DOHH2 (cell line): ENCODE measurements at regions not wholly inside any gene's neighbourhood (a gene's known extent, or its start where the extent isn't known, plus 50 kb on each side); places are given as distances from the start of the nearest gene placed in this dataset.
"Not testable (repeated sequence)": the region's sequence is repeated elsewhere in the genome, so short reads cannot be mapped to it uniquely, and the experiment has no call there.

Experiments used
- H3F3A ChIP-seq: fragments of 200-600 bp; sonication (generic), shearing (Covaris generic); 2 replicates; pipeline ENCODE4 v1.6.0; 2016; ENCODE audit warnings: antibody characterized with exemption, mild to moderate bottlenecking; ENCODE audit not compliant: control insufficient read depth, insufficient read depth
- H3K27ac ChIP-seq: fragments of 200-600 bp; sonication (generic); 2 replicates; pipeline ENCODE4 v1.5.1; 2014; ENCODE audit warnings: low read depth, mild to moderate bottlenecking, low read length, moderate library complexity
- H3K27me3 ChIP-seq: fragments of 200-600 bp; sonication (generic); 2 replicates; pipeline ENCODE4 v1.6.1; 2014; ENCODE audit warnings: mild to moderate bottlenecking, low read length, mixed read lengths; ENCODE audit not compliant: control insufficient read depth
- H3K36me3 ChIP-seq: fragments of 200-600 bp; sonication (generic); 2 replicates; pipeline ENCODE4 v1.6.1; 2014; ENCODE audit warnings: mild to moderate bottlenecking, low read length, moderate library complexity, mixed read lengths; ENCODE audit not compliant: control insufficient read depth
- H3K4me1 ChIP-seq: fragments of 200-600 bp; sonication (generic); 2 replicates; pipeline ENCODE4 v1.6.1; 2014; ENCODE audit warnings: mild to moderate bottlenecking, low read length, mixed read lengths; ENCODE audit not compliant: control insufficient read depth
- H3K4me2 ChIP-seq: fragments of 200-600 bp; sonication (generic); 2 replicates; pipeline ENCODE4 v1.6.0; 2014; ENCODE audit warnings: mild to moderate bottlenecking, low read length, moderate library complexity
- H3K4me3 ChIP-seq: fragments of 200-600 bp; sonication (generic); 2 replicates; pipeline ENCODE4 v1.5.1; 2014; ENCODE audit warnings: mild to moderate bottlenecking, low read length, mixed read lengths
- H3K79me2 ChIP-seq: fragments of 200-600 bp; sonication (generic); 2 replicates; pipeline ENCODE4 v1.6.1; 2014; ENCODE audit warnings: mild to moderate bottlenecking, low read length, mixed read lengths; ENCODE audit not compliant: control insufficient read depth
- H3K9me2 ChIP-seq: fragments of 200-600 bp; sonication (generic); replicated peaks from 2 replicates; pipeline ENCODE4 v1.6.1; 2014; ENCODE audit warnings: mild to moderate bottlenecking, low read length, mixed read lengths; ENCODE audit not compliant: control insufficient read depth
- H3K9me3 ChIP-seq: fragments of 200-600 bp; sonication (generic); 2 replicates; pipeline ENCODE4 v1.6.1; 2014; ENCODE audit warnings: antibody characterized with exemption, low read length, mixed read lengths; ENCODE audit not compliant: control insufficient read depth, insufficient read depth
- H4K20me1 ChIP-seq: fragments of 200-600 bp; sonication (generic); 2 replicates; pipeline ENCODE4 v1.6.0; 2014; ENCODE audit warnings: low read depth, mild to moderate bottlenecking, antibody characterized with exemption, low read length, moderate library complexity; ENCODE audit not compliant: control insufficient read depth, insufficient read depth
- EZH2phosphoT487 ChIP-seq: fragments of 200-600 bp; sonication (generic); IDR thresholded peaks from 2 replicates; pipeline ENCODE4 v1.6.1; 2017; ENCODE audit warnings: borderline replicate concordance, mild to moderate bottlenecking, antibody characterized with exemption, low read length, moderate library complexity, mixed read lengths
- TF ChIP-seq, protein P1 (sequence below): fragments of 200-600 bp; sonication (generic); IDR thresholded peaks from one replicate; pipeline ENCODE4 v1.5.1; 2014; ENCODE audit warnings: antibody characterized with exemption, mild to moderate bottlenecking, low read depth, low read length; ENCODE audit not compliant: poor library complexity, severe bottlenecking

DNA sequence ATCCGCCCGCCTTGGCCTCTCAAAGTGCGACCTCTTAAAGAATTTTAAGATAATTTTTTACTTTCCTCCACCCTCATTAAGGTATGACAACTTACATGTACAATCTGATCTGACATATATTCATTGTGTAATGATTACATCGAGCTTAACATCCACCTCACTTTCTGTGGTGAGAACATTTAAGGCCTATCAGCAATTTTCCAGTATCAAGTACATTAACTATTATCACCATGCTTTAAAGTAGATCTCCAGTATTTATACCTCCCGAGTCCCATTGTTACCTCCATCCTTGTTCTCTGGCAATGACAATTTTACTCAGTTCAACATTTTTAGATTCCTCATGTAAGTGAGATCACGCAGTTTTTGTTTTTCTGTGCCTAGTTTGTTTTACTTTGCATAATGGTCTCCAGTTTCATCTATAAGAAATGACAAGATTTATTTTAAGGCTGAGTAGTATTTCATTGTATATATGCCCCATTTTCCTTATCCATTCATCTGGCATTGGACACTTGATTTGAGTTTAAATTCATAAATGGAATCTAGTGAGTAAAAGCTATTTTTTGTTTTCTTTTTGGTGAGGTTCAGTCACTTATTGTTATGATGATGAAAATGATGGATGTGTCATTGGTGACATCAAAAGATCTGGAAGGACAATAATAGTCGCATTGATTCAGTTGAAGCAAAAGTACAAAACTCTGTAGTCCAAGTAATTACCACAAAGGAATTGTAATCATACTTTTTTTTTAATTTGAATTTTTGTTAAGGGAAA, 87.0 kb downstream of the OR2B2 start:
- Histone ChIP-seq H3K36me3 (peaks cover 4% of the 10 kb centered on the region), H4K20me1 (no peaks in the 10 kb centered on the region), H3K4me2 (peak overlapping the region; percentile 60), H3K4me3 (peak overlapping the region; percentile 89), H3K9me2 (no peaks in the 10 kb centered on the region), H3K27me3 (no peaks in the 10 kb centered on the region), H3F3A (peaks cover 36% of the 10 kb centered on the region), H3K4me1 (peaks cover 48% of the 10 kb centered on the region), H3K9me3 (no peaks in the 10 kb centered on the region), H3K79me2 (no peaks in the 10 kb centered on the region), H3K27ac (peak overlapping the region; percentile 96)
- TF ChIP-seq, protein P1, sequence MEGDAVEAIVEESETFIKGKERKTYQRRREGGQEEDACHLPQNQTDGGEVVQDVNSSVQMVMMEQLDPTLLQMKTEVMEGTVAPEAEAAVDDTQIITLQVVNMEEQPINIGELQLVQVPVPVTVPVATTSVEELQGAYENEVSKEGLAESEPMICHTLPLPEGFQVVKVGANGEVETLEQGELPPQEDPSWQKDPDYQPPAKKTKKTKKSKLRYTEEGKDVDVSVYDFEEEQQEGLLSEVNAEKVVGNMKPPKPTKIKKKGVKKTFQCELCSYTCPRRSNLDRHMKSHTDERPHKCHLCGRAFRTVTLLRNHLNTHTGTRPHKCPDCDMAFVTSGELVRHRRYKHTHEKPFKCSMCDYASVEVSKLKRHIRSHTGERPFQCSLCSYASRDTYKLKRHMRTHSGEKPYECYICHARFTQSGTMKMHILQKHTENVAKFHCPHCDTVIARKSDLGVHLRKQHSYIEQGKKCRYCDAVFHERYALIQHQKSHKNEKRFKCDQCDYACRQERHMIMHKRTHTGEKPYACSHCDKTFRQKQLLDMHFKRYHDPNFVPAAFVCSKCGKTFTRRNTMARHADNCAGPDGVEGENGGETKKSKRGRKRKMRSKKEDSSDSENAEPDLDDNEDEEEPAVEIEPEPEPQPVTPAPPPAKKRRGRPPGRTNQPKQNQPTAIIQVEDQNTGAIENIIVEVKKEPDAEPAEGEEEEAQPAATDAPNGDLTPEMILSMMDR: no peak
- TF ChIP-seq EZH2phosphoT487: no peak

DNA sequence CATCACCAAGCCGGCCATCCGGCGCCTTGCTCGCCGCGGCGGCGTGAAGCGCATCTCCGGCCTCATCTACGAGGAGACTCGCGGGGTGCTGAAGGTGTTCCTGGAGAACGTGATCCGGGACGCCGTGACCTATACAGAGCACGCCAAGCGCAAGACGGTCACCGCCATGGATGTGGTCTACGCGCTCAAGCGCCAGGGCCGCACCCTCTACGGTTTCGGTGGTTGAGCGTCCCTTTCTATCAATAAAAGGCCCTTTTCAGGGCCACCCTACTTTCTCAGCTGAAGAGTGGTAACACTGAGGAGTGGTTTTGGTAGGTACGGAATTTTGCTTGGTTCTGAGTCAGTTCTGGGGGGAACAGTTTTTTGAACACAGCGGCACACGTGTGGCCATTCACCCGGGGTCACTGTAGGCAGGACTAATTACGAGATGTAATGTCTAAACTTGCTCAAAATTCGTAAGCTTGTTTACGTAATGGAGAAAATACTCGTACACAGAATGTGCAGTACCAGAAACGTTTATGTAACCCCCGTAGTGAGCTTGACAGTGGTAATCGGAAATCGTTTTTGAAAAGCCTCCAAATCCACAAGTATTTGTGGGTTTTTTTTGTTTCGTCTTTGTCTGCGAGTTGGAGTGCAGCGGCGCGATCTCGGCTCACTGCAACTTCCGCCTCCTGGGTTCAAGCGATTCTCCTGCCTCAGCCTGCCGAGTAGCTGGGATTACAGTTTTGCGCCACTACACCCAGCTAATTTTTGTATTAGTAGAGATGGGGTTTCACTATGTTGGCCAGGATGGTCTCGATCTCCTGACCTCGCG, 87.8 kb downstream of the OR2B2 start:
- Histone ChIP-seq H3K4me3 (peak overlapping the region; percentile 89), H3K4me1 (peaks cover 48% of the 10 kb centered on the region), H3F3A (peaks cover 28% of the 10 kb centered on the region), H3K27ac (peak overlapping the region; percentile 96), H3K4me2 (peak overlapping the region; percentile 60)
- H3K9me3 ChIP-seq, H3K79me2 ChIP-seq, H3K27me3 ChIP-seq, H3K36me3 ChIP-seq, H4K20me1 ChIP-seq, H3K9me2 ChIP-seq: not testable (repeated sequence)

DNA sequence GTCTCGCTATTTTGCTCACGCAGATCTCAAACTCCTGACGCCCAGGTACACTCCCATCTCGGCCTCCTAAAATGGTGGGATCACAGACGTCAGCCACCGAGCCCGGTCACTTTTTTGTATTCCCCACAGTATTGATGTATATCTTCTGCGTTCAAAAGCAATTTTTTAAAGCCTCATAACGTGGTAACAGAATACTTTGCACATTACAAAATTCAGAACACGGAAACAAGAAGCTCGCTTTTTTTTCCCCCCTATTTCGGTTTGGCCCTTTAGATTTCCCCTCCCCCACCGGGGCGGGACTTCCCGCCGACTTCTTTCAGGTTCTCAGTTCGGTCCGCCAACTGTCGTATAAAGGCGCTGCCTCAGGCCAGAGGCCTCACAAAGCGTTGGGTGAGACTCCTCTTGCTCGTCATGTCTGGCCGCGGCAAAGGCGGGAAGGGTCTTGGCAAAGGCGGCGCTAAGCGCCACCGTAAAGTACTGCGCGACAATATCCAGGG, 88.4 kb downstream of the OR2B2 start:
- Histone ChIP-seq H3K27ac (peak overlapping the region; percentile 96), H3K4me2 (peak overlapping the region; percentile 85), H3K4me1 (peaks cover 48% of the 10 kb centered on the region), H3K4me3 (peak overlapping the region; percentile 64), H3F3A (peaks cover 22% of the 10 kb centered on the region)
- not testable (repeated sequence) for H3K9me2 ChIP-seq, H3K79me2 ChIP-seq, H4K20me1 ChIP-seq, H3K27me3 ChIP-seq, H3K36me3 ChIP-seq, H3K9me3 ChIP-seq

DNA sequence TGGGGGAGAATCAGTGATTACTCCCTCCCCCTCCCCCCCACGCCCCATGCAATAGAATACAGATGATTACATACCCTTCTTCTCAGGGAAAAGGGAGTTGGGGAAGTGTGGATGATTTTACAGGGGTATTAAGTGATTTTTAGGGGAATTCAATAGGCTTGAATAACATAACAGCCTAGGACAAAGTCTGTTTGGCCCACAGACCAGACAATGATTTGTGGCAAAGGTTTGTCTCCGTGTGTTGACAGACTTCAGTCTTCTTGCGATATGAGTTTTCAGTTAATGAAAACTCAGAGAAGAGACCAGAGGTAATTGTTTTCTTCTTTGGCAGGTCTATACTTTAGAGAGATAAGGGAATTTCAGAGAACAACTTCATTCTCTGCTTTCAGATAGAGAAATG, 95.3 kb downstream of the OR2B2 start:
- no peak for TF ChIP-seq EZH2phosphoT487
- TF ChIP-seq, protein P1: no peak
- Histone ChIP-seq H3K36me3 (no peaks in the 10 kb centered on the region), H3K4me2 (peak overlapping the region; percentile 83; the same call in 1 of the 2 replicates), H3K4me3 (no peak overlapping the region), H3K27ac (peak overlapping the region; percentile 85), H3K4me1 (peaks cover 71% of the 10 kb centered on the region), H3K9me3 (no peaks in the 10 kb centered on the region), H3K9me2 (no peaks in the 10 kb centered on the region), H3K27me3 (no peaks in the 10 kb centered on the region), H3F3A (peaks cover 33% of the 10 kb centered on the region), H3K79me2 (no peaks in the 10 kb centered on the region), H4K20me1 (no peaks in the 10 kb centered on the region)
